ENCODE measurements at regions not wholly inside any gene's neighbourhood (a gene's known extent, or its start where the extent isn't known, plus 50 kb on each side); places are given as distances from the start of the nearest gene placed in this dataset.

GRCh38 chr10:76666891-76667290 lies 970.7 kb downstream of the KCNMA1 start:
- Histone ChIP-seq H3K4me3 (ENCODE audit: low read depth in 1 of 3, low read length in 3 of 3) (no peak overlapping the region), H3K27ac (ENCODE audit: low read depth in 1 of 2, low read length in 2 of 2) (no peak overlapping the region), H3K9ac (ENCODE audit: low read depth in 1 of 2, low read length in 2 of 2) (no peak overlapping the region), H3K36me3 (ENCODE audit: control insufficient read depth in 4 of 4, insufficient read depth in 3 of 4, low read depth in 1 of 4, low read length in 3 of 4) (no peaks in the 10 kb centered on the region), H3K4me1 (ENCODE audit: control insufficient read depth in 4 of 4, insufficient read depth in 4 of 4, low read length in 3 of 4) (no peaks in the 10 kb centered on the region), H3K27me3 (ENCODE audit: control insufficient read depth in 4 of 4, insufficient read depth in 4 of 4, low read length in 3 of 4) (no peaks in the 10 kb centered on the region), H3K9me3 (ENCODE audit: control insufficient read depth in 4 of 4, low read length in 3 of 4) (peaks cover 0 to 4% (median 0%) of the 10 kb centered on the region in 4 donors)
- WGBS, result 86% methylated on average over 1 of the region's 1 CpG
- DNase-seq (ENCODE audit: low spot score), result no peak
- TF ChIP-seq YY1 (IDR thresholded peaks at IDR 0.05) (no peak), ZBTB33 (IDR thresholded peaks at IDR 0.05) (no peak), GABPA (IDR thresholded peaks at IDR 0.05 in 1 of 2, conservative IDR thresholded peaks at IDR 0.05 in 1 of 2) (no peak), MAX (IDR thresholded peaks at IDR 0.05) (no peak), JUND (IDR thresholded peaks at IDR 0.05) (no peak), REST (IDR thresholded peaks at IDR 0.05) (no peak)

- no peaks in the 10 kb centered on the region for H3K36me3 ChIP-seq (ENCODE audit: control insufficient read depth in 4 of 4, insufficient read depth in 3 of 4, low read depth in 1 of 4, low read length in 3 of 4)
- TF ChIP-seq ATF3 (IDR thresholded peaks at IDR 0.05), result no peak
- no peak for TF ChIP-seq CTCF (IDR thresholded peaks at IDR 0.05; ENCODE audit: low read depth, low read length, missing input control)
- TF ChIP-seq EGR1 (IDR thresholded peaks at IDR 0.05; ENCODE audit: low read depth in 2 of 2), result no peak
- TF ChIP-seq SP1 (IDR thresholded peaks at IDR 0.05), result no peak
- H3K27me3 ChIP-seq (ENCODE audit: control insufficient read depth in 4 of 4, insufficient read depth in 4 of 4, low read length in 3 of 4), result no peaks in the 10 kb centered on the region
These were observed 972.6 kb downstream of the KCNMA1 start for GRCh38 chr10:76665029-76665428.

More at GRCh38 chr10:76665029-76665428, 972.6 kb downstream of the KCNMA1 start:
- Histone ChIP-seq H3K27ac (ENCODE audit: low read depth in 1 of 2, low read length in 2 of 2) (no peak overlapping the region), H3K4me1 (ENCODE audit: control insufficient read depth in 4 of 4, insufficient read depth in 4 of 4, low read length in 3 of 4) (no peaks in the 10 kb centered on the region), H3K9ac (ENCODE audit: low read depth in 1 of 2, low read length in 2 of 2) (no peak overlapping the region), H3K9me3 (ENCODE audit: control insufficient read depth in 4 of 4, low read length in 3 of 4) (peaks cover 0 to 4% (median 0%) of the 10 kb centered on the region in 4 donors), H3K4me3 (ENCODE audit: low read depth in 1 of 3, low read length in 3 of 3) (no peak overlapping the region)
- whole genome bisulfite sequencing, result 94% methylated on average over 4 of the region's 4 CpGs
- no peak for DNase-seq (ENCODE audit: low spot score)
